KMS-11 (cell line): ENCODE measurements at regions not wholly inside any gene's neighbourhood (a gene's known extent, or its start where the extent isn't known, plus 50 kb on each side); places are given as distances from the start of the nearest gene placed in this dataset.

ENCODE experiments used
- H2AFZ ChIP-seq: fragments of 200-600 bp; sonication (generic); 2 replicates; pipeline ENCODE4 v1.6.1; 2016; ENCODE audit warnings: antibody characterized with exemption, mixed run types, low read depth
- H3K27ac ChIP-seq: fragments of 200-600 bp; sonication (generic); 2 replicates; pipeline ENCODE4 v1.6.1; 2016; ENCODE audit warnings: mild to moderate bottlenecking, mixed run types
- H3K27me3 ChIP-seq: fragments of 200-600 bp; sonication (generic); 2 replicates; pipeline ENCODE4 v1.6.1; 2017; ENCODE audit warnings: mild to moderate bottlenecking, low read depth, mixed run types, moderate library complexity; ENCODE audit not compliant: insufficient read depth
- H3K36me3 ChIP-seq: fragments of 200-600 bp; sonication (generic); 2 replicates; pipeline ENCODE4 v1.6.1; 2017; ENCODE audit warnings: mild to moderate bottlenecking, mixed run types; ENCODE audit not compliant: insufficient read depth
- H3K4me1 ChIP-seq: fragments of 200-600 bp; sonication (generic); 2 replicates; pipeline ENCODE4 v1.6.1; 2016; ENCODE audit warnings: mild to moderate bottlenecking, low read depth, mixed run types; ENCODE audit not compliant: poor library complexity, severe bottlenecking
- H3K4me2 ChIP-seq: fragments of 200-600 bp; sonication (generic); 2 replicates; pipeline ENCODE4 v1.7.0; 2016; ENCODE audit warnings: mild to moderate bottlenecking, mixed run types
- H3K4me3 ChIP-seq: fragments of 200-600 bp; sonication (generic); IDR thresholded peaks from 2 replicates; pipeline ENCODE4 v1.6.1; 2017; ENCODE audit warnings: low read depth, low read length, mixed read lengths; ENCODE audit not compliant: insufficient read depth
- H3K79me2 ChIP-seq: fragments of 200-600 bp; sonication (generic); 2 replicates; pipeline ENCODE4 v1.6.1; 2016; ENCODE audit warnings: low read depth, mixed run types; ENCODE audit not compliant: insufficient read depth
- H3K9ac ChIP-seq: fragments of 200-600 bp; sonication (generic); 2 replicates; pipeline ENCODE4 v1.6.1; 2016; ENCODE audit warnings: mild to moderate bottlenecking, mixed run types
- H4K20me1 ChIP-seq: fragments of 200-600 bp; sonication (generic); 2 replicates; pipeline ENCODE4 v1.6.1; 2016; ENCODE audit warnings: mild to moderate bottlenecking, mixed run types; ENCODE audit not compliant: insufficient read depth
- CTCF ChIP-seq: fragments of 200-600 bp; sonication (generic); conservative IDR thresholded peaks from 2 replicates; pipeline ENCODE4 v1.6.1; 2017; ENCODE audit warnings: low read depth, mild to moderate bottlenecking, antibody characterized with exemption, low read length, moderate library complexity, mixed read lengths

- H3K4me1 ChIP-seq = no peaks in the 10 kb centered on the region
- no peaks in the 10 kb centered on the region for H3K79me2 ChIP-seq
- no peak overlapping the region for H3K27ac ChIP-seq
- H3K4me3 ChIP-seq = no peak overlapping the region
- TF ChIP-seq CTCF = no peak
- no peaks in the 10 kb centered on the region for H3K36me3 ChIP-seq
- no peak overlapping the region for H3K4me2 ChIP-seq
- H3K9ac ChIP-seq = no peak overlapping the region
- no peaks in the 10 kb centered on the region for H4K20me1 ChIP-seq
- no peaks in the 10 kb centered on the region for H3K27me3 ChIP-seq
- no peak overlapping the region for H2AFZ ChIP-seq
Measured at GRCh38 chr21:22476726-22477646, 1478.8 kb downstream of the NCAM2 start.

- no peak overlapping the region for H3K9ac ChIP-seq
- H3K4me3 ChIP-seq = no peak overlapping the region
- no peaks in the 10 kb centered on the region for H4K20me1 ChIP-seq
- no peaks in the 10 kb centered on the region for H3K79me2 ChIP-seq
- no peak for TF ChIP-seq CTCF
- H3K4me1 ChIP-seq = no peaks in the 10 kb centered on the region
- no peaks in the 10 kb centered on the region; the same call in 1 of the 2 replicates for H3K36me3 ChIP-seq
- no peaks in the 10 kb centered on the region for H3K27me3 ChIP-seq
- H2AFZ ChIP-seq = no peak overlapping the region
- no peak overlapping the region for H3K27ac ChIP-seq
- H3K4me2 ChIP-seq = no peak overlapping the region
Measured at GRCh38 chr21:22490049-22490448, 1491.8 kb downstream of the NCAM2 start.

GRCh38 chr21:22516230-22516629 lies 1518.0 kb downstream of the NCAM2 start:
- no peak overlapping the region for H3K9ac ChIP-seq
- H4K20me1 ChIP-seq = no peaks in the 10 kb centered on the region
- H3K4me3 ChIP-seq = no peak overlapping the region
- no peak overlapping the region for H3K4me2 ChIP-seq
- no peak overlapping the region for H2AFZ ChIP-seq
- no peaks in the 10 kb centered on the region; the same call in 1 of the 2 replicates for H3K36me3 ChIP-seq
- no peaks in the 10 kb centered on the region for H3K4me1 ChIP-seq
- H3K27me3 ChIP-seq = no peaks in the 10 kb centered on the region
- H3K27ac ChIP-seq = no peak overlapping the region
- TF ChIP-seq CTCF = no peak
- no peaks in the 10 kb centered on the region for H3K79me2 ChIP-seq

- H3K27me3 ChIP-seq = no peaks in the 10 kb centered on the region
- no peak overlapping the region for H3K27ac ChIP-seq
- TF ChIP-seq CTCF = no peak
- H3K4me2 ChIP-seq = no peak overlapping the region
- no peaks in the 10 kb centered on the region for H3K36me3 ChIP-seq
- no peak overlapping the region for H3K4me3 ChIP-seq
- H3K9ac ChIP-seq = no peak overlapping the region
- H4K20me1 ChIP-seq = no peaks in the 10 kb centered on the region
- H3K79me2 ChIP-seq = no peaks in the 10 kb centered on the region
- no peak overlapping the region for H2AFZ ChIP-seq
- peaks cover 8% of the 10 kb centered on the region for H3K4me1 ChIP-seq
Measured at GRCh38 chr21:22535630-22536029, 1537.4 kb downstream of the NCAM2 start.
